ENCODE measurements at regions not wholly inside any gene's neighbourhood (a gene's known extent, or its start where the extent isn't known, plus 50 kb on each side); places are given as distances from the start of the nearest gene placed in this dataset.

- TF ChIP-seq, protein P1, sequence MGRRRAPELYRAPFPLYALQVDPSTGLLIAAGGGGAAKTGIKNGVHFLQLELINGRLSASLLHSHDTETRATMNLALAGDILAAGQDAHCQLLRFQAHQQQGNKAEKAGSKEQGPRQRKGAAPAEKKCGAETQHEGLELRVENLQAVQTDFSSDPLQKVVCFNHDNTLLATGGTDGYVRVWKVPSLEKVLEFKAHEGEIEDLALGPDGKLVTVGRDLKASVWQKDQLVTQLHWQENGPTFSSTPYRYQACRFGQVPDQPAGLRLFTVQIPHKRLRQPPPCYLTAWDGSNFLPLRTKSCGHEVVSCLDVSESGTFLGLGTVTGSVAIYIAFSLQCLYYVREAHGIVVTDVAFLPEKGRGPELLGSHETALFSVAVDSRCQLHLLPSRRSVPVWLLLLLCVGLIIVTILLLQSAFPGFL (CRISPR knock-in tag; IDR thresholded peaks at IDR 0.05): peak; percentile 92; the same call in 1 of the 2 replicates
- no peak for TF ChIP-seq SIRT6 (IDR thresholded peaks at IDR 0.05; ENCODE audit: low read depth, low read length)
- TF ChIP-seq KLF1 (tag; IDR thresholded peaks at IDR 0.05): peak; percentile 81; the same call in 1 of the 2 replicates
- peak; percentile 49 for TF ChIP-seq ATF3 (IDR thresholded peaks at IDR 0.05)
- peak; percentile 54; the same call in 1 of the 2 replicates for TF ChIP-seq ATF3 (CRISPR knock-in tag; conservative IDR thresholded peaks at IDR 0.05)
- peak; percentile 40; the same call in 1 of the 2 replicates for TF ChIP-seq NR2C1 (IDR thresholded peaks at IDR 0.05)
- TF ChIP-seq NR2C1 (tag; IDR thresholded peaks at IDR 0.05): no peak
- TF ChIP-seq ARNT (IDR thresholded peaks at IDR 0.05): 0 out of 4 replicates have a peak, but pooled peaks have one; percentile 41 to 56
- TF ChIP-seq CTBP1 (IDR thresholded peaks at IDR 0.05; ENCODE audit: borderline replicate concordance): peak; percentile 75; the same call in 1 of the 2 replicates
- TF ChIP-seq SMC3 (conservative IDR thresholded peaks at IDR 0.05; ENCODE audit: insufficient read depth, low read depth, low read length): peak; percentile 66
- TF ChIP-seq SREBF1 (IDR thresholded peaks at IDR 0.05; ENCODE audit: borderline replicate concordance, low read depth, low read length): peak; percentile 22; the same call in 1 of the 2 replicates
- TF ChIP-seq ZNF57 (CRISPR knock-in tag; IDR thresholded peaks at IDR 0.05): no peak
- TF ChIP-seq HOXB6 (CRISPR knock-in tag; IDR thresholded peaks at IDR 0.05; ENCODE audit: borderline replicate concordance): no peak
- TF ChIP-seq PHF21A (IDR thresholded peaks at IDR 0.05; ENCODE audit: borderline replicate concordance, low read depth): peak; percentile 31; the same call in 1 of the 2 replicates
- no peak for TF ChIP-seq DIDO1 (tag; IDR thresholded peaks at IDR 0.05; ENCODE audit: low read depth)
- TF ChIP-seq POLR3A (IDR thresholded peaks at IDR 0.05; ENCODE audit: borderline replicate concordance, extremely low read depth, insufficient read depth, insufficient read length): no peak
- TF ChIP-seq VEZF1 (CRISPR knock-in tag; IDR thresholded peaks at IDR 0.05): peak; percentile 63
- TF ChIP-seq, protein P2, sequence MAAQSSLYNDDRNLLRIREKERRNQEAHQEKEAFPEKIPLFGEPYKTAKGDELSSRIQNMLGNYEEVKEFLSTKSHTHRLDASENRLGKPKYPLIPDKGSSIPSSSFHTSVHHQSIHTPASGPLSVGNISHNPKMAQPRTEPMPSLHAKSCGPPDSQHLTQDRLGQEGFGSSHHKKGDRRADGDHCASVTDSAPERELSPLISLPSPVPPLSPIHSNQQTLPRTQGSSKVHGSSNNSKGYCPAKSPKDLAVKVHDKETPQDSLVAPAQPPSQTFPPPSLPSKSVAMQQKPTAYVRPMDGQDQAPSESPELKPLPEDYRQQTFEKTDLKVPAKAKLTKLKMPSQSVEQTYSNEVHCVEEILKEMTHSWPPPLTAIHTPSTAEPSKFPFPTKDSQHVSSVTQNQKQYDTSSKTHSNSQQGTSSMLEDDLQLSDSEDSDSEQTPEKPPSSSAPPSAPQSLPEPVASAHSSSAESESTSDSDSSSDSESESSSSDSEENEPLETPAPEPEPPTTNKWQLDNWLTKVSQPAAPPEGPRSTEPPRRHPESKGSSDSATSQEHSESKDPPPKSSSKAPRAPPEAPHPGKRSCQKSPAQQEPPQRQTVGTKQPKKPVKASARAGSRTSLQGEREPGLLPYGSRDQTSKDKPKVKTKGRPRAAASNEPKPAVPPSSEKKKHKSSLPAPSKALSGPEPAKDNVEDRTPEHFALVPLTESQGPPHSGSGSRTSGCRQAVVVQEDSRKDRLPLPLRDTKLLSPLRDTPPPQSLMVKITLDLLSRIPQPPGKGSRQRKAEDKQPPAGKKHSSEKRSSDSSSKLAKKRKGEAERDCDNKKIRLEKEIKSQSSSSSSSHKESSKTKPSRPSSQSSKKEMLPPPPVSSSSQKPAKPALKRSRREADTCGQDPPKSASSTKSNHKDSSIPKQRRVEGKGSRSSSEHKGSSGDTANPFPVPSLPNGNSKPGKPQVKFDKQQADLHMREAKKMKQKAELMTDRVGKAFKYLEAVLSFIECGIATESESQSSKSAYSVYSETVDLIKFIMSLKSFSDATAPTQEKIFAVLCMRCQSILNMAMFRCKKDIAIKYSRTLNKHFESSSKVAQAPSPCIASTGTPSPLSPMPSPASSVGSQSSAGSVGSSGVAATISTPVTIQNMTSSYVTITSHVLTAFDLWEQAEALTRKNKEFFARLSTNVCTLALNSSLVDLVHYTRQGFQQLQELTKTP (IDR thresholded peaks at IDR 0.05; ENCODE audit: low read depth in 1 of 2, partially characterized antibody in 2 of 2): peak in 1 of 2 experiments; percentile 43
- no peak for TF ChIP-seq THRAP3 (IDR thresholded peaks at IDR 0.05; ENCODE audit: borderline replicate concordance)
- peak; percentile 38 for TF ChIP-seq HMGN3 (IDR thresholded peaks at IDR 0.05; ENCODE audit: borderline replicate concordance, extremely low read depth, insufficient read length, low read depth, low read length)
Measured at GRCh38 chr20:50278684-50279531, 88.3 kb downstream of the CEBPB start (continued).

Data from K562 (cell line).